ENCODE measurements at regions not wholly inside any gene's neighbourhood (a gene's known extent, or its start where the extent isn't known, plus 50 kb on each side); places are given as distances from the start of the nearest gene placed in this dataset.

DNA sequence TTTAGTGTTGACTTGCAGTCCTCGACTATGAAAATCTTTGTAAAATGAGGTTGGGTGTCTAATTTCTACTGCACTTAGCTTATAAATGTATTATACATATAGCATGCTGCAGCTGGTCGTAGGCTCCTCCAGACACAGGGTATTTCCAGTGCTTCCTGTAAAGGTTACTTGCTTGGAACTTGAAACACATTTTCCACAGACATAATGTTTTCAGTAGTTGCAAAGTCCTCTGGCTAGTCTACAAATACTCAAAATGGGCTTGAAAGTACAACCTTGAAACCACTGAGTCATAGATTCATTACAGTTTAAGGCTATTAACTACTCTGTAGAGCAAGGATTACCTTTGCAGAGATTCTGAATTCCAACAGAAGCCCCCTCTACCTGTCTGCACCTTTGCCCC lies 464.1 kb downstream of the RAP2B start:
- TF ChIP-seq, protein P1, sequence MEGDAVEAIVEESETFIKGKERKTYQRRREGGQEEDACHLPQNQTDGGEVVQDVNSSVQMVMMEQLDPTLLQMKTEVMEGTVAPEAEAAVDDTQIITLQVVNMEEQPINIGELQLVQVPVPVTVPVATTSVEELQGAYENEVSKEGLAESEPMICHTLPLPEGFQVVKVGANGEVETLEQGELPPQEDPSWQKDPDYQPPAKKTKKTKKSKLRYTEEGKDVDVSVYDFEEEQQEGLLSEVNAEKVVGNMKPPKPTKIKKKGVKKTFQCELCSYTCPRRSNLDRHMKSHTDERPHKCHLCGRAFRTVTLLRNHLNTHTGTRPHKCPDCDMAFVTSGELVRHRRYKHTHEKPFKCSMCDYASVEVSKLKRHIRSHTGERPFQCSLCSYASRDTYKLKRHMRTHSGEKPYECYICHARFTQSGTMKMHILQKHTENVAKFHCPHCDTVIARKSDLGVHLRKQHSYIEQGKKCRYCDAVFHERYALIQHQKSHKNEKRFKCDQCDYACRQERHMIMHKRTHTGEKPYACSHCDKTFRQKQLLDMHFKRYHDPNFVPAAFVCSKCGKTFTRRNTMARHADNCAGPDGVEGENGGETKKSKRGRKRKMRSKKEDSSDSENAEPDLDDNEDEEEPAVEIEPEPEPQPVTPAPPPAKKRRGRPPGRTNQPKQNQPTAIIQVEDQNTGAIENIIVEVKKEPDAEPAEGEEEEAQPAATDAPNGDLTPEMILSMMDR (IDR thresholded peaks at IDR 0.05) = no peak
- no peak for TF ChIP-seq POLR2A (IDR thresholded peaks at IDR 0.05)

All from heart left ventricle (tissue), 13 donors.